Left colon (tissue), 2 donors: ENCODE measurements at regions not wholly inside any gene's neighbourhood (a gene's known extent, or its start where the extent isn't known, plus 50 kb on each side); places are given as distances from the start of the nearest gene placed in this dataset.
"Not testable (repeated sequence)": the region's sequence is repeated elsewhere in the genome, so short reads cannot be mapped to it uniquely, and the experiment has no call there.

Source experiments
- ATAC-seq: fragments of 200-7000 bp; cut with Tn5 transposase; one replicate; pipeline ENCODE4 v1.9.1; 2020; ENCODE audit warnings: mild to moderate bottlenecking, moderate library complexity
- DNase-seq, 2 donors: peaks; one replicate each; pipeline ENCODE4 v3.0.0-alpha.2; 2020
- intact Hi-C, 2 donors: fragments of 100-400 bp; cut with DNase I in 1 of 2; cut with micrococcal nuclease in 1 of 2; formaldehyde crosslinking; loops; one replicate each; pipeline versions ENCODE4 v1.11.2 to v1.14.0; 2022; cut with DNase I, micrococcal nuclease
- donor health status: DM: no; HTN: no; CAD: no.
- donor health status: DM: yes; HTN: yes; CAD: no.

DNA sequence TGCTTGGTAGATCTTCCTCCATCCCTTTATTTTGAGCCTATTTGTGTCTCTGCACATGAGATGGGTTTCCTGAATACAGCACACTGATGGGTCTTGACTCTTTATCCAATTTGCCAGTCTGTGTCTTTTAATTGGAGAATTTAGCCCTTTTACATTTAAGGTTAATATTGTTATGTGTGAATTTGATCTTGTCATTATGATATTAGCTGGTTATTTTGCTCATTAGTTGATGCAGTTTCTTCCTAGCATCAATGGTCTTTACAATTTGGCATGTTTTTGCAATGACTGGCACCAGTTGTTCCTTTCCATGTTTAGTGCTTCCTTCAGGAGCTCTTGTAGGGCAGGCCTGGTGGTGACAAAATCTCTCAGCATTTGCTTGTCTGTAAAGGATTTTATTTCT lies 72.4 kb downstream of the HNRNPD start:
- ATAC-seq, intact Hi-C loops, DNase-seq: not testable (repeated sequence)

DNA sequence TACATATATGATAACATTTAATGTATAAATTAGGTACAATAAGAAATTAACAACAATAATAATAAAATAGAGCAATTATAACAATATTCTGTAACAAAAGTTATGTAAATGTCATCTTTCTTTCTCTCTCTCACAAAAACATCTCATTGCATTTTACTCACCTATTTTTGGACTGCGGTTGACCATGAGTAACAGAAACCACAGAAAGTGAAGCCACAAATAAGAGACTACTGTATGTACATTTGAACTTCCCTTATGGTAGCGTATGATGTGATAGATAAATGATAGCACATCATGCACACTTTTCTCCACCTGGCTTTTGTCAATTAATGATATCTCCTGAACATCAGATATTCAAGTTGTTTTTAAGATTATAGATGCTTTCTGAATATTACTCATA lies 80.5 kb downstream of the HNRNPD start:
- DNase-seq (no peak), ATAC-seq (no peak)
- intact Hi-C loops: no loop called here

DNA sequence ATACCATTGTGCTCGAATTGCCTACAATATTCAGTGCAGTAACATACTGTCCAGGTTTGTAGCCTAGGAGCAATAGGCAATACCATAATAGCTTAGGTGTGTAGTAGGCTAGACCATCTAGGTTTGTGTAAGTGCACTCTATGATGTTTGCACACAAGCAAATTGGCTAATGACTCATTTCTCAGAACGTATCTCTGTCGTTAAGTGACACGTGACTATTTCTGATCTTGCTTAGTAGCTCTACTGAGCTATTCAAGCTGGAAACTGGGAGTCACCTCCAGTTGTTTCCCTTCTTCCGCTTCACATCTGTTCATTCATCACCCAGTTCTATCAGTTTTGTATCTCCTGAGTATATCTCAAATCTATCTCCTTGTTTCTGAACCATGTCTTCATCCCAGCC lies 86.1 kb downstream of the HNRNPD start:
- intact Hi-C loops: loop anchor here in 1 of 2 donors (10.0 kb wide), 1 partner anchor 77 kb away; no protein-coding TSS in a partner anchor
- no peak for ATAC-seq
- no peak for DNase-seq

DNA sequence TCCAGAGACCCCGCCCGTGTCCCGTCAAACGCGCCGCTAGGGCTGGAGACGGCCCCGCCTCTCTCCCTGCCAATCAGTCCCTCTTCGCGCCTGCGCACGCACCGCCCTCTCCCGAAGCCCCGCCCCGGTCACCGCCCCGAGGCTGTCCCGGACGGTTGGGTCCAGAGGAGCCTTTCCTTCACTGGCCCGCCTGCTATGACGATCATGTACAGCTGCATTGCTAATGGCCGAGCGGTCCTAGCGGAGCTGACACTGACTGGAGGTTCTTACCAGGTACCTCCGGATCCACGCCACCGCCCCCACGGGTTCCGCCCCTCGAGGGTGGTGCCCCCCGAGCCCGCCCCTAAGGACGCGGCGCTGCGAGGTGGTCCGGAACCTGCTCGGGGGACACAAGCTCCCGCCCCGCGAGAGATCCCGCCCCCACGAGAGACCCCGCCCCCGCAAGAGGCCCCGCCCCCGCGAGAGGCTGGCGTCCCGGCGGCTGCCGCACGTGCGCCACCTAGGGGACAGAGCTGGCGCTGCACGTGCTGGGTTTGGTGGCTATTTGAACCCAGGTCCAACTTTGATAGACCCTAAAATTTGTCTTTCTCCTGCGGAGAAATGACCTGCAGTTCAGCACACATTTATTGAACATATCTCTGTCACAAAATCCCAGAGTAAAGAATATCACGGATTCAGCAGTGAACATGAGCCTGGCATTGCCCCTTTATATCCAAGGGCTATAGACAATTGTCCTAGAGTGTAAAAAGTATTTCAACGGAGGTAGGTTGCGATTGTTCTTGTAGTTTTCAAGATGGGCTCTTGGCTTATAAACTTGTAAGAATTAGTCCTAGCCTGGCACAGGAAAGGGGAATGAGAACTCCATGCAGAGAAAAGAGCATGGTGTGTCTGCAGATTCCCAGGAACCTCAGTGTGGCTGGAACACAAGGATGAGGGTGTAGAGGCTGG lies 88.7 kb downstream of the HNRNPD start:
- DNase-seq: peak; percentile 98 to 100
- intact Hi-C loops: loop anchor here in 1 of 2 donors (10.0 kb wide), 1 partner anchor 80 kb away; no protein-coding TSS in a partner anchor
- peak; percentile 98 for ATAC-seq

DNA sequence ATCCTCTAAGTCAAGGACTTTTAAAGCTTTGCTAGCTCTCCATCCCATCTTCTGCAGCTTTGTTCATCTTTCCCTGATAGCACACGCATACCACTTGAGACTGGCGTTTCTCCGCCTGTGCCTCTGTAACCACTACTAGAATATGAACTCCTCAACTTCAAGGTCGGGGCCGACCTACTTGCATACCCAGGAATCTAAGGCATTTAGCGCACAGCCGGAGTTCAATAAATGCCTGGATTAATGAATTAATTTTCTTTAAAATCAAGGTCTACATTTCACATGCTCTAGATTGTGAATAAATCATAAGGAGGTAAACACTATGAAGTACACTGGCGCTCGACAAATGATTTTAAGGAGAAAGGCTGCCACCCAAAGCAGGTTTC lies 89.3 kb downstream of the HNRNPD start:
- DNase-seq: no peak
- intact Hi-C loops: loop anchor here in 1 of 2 donors (10.0 kb wide), 1 partner anchor 80 kb away; no protein-coding TSS in a partner anchor
- ATAC-seq: no peak

DNA sequence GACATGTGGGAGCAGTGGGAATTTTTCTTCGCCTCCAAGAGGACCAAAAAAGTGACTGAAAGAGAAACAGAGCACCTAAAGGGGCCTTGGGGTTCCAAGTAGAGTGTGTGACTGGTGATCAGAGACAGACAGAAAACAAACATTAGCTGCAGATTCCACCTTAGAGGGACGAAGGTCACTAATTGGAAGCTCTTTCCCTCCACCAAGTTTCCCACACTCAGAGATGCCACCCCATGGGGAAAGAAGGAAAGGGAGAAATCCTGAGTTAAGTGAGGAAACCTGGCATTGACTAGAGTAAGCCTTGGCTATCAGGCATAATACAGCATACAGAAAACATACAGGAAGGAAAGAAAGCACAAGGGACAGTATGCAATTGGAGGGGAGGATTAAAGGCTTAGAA lies 90.9 kb downstream of the HNRNPD start:
- no peak for DNase-seq
- intact Hi-C loops: loop anchor here in 1 of 2 donors (10.0 kb wide), 1 partner anchor 82 kb away; no protein-coding TSS in a partner anchor
- ATAC-seq: no peak

DNA sequence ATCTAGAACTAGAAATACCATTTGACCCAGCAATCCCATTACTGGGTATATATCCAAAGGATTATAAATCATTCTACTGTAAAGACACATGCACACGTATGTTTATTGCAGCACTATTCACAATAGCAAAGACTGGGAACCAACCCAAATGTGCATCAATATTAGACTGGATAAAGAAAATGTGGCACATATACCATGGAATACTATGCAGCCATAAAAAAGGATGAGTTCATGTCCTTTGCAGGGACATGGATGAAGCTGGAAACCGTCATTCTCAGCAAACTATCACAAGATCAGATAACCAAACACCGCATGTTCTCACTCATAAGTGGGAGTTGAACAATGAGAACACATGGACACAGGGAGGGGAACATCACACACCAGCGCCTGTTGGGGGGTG lies 94.2 kb downstream of the HNRNPD start:
- intact Hi-C loops, ATAC-seq, DNase-seq: not testable (repeated sequence)

DNA sequence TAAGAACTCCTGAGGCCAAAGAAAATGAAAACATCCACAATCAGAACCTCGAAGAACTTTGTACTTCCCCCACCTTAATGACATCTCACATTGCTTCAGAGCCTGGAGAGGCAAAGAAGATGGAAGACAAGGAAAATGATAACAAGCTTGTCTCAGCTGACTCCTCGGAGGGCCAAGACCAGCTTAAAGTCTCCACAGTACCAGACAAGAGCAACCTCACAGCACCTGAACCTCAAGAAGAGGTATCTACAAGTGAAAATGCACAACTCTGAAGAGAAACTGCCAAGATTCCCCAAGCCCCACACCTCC lies 97.5 kb downstream of the HNRNPD start:
- ATAC-seq: no peak
- no peak for DNase-seq
- intact Hi-C loops: no loop called here

DNA sequence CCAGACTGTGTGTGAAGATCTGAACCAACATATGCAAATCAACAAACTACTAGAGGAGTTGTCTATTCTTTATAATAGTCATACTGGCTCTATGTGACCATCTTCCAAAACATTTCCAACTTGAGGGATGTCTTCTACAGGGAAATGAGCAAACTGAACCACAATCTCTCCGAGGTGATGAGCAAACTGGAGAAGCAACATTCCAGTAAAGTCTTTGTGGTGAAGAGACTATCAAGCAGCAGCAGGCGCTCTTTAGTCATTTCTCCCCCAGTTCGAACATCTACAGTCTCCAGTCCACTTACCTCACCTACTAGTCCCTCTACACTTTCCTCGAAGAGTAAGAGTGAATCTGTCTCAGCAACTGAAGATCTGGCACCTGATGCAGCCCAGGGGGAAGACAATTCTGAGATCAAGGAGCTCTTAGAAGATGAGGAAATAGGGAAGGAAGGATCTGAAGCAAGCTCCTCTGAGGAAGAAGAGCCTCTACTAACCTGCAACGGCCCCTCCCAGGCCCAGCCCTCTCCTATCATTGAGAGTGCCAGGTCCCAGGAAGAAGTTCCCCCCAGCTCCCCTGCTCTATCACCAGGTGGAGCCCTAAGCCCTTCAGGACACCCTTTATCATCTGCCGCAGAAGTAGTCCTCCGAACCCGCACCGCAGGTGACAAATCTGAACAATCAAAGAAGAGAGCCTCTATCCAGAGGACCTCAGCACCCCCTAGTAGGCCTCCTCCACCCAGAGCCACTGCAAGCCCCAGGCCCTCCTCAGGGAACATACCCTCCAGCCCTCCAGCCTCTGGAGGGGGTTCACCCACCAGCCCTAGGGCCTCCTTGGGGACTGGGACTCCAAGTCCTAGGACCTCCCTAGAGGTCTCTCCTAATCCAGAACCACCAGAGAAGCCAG lies 98.1 kb downstream of the HNRNPD start:
- DNase-seq: no peak
- ATAC-seq: no peak
- intact Hi-C loops: no loop called here

DNA sequence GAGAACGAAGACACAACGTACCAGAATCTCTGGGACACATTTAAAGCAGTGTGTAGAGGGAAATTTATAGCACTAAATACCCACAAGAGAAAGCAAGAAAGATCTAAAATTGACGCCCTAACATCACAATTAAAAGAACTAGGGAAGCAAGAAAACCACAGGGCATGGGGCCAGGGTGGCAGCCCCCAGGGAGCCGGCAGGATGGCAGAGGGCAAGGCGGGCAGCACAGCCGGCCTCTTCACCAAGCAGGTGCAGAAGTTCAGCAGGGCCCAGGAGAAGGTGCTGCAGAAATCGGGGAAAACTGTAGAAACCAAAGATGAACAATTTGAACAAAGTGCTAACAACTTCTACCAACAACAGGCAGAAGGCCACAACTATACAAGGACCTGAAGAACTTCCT lies 99.1 kb downstream of the HNRNPD start:
- intact Hi-C loops, DNase-seq, ATAC-seq: not testable (repeated sequence)

DNA sequence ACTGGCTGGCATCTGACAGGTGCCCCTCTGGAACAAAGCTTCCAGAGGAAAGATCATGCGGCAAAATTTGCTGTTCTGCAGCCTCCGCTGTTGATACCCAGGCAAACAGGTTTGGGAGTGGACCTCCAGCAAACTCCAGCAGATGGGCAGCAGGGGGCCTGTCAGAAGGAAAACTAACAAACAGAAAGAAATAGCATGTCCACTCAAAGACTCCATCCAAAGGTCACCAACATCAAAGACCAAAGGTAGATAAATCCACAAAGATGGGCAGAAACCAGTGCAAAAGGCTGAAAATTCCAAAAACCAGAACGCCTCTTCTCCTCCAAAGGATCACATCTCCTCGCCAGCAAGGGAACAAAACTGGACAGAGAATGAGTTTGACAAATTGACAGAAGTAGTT lies 101.3 kb downstream of the HNRNPD start:
- ATAC-seq, intact Hi-C loops, DNase-seq: not testable (repeated sequence)

DNA sequence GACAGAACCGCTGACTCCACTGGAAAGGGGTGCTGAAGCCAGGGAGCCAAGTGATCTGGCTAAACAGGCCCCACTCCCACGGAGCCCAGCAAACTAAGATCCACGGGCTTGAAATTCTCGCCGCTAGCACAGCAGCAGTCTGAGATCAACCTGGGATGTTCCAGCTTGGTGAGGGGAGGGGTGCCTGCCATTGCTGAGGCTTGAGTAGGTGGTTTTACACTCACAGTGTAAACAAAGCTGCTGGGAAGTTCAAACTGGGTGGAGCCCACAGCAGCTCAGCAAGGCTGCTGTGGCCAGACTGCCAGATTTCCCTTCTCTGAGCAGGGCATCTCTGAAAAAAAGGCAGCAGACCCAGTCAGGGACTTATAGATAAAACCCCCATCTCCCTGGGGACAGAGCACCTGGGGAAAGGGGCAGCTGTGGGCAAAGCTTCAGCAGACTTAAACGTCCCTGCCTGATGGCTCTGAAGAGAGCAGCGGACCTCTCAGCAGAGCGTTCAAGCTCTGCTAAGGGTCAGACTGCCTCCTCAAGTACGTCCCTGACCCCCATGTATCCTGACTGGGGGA lies 101.8 kb downstream of the HNRNPD start:
- peak; percentile 18 for ATAC-seq
- intact Hi-C loops, DNase-seq: not testable (repeated sequence)

DNA sequence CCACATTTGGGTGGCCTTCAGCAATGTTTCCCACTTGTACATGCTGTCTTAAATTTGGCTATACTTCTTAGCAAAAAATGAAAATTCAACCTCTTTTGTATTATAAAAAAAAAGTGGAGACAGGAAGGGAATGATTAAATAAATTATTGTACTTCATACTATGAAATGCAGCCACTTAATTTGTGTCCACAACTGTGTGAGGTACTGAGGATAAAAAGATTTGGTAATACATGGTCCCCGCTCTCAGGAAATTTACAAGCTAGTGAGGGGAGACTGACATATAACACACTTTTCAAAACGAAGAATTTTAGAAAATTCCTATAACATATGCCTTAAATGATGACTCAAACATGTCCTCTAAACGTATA lies 105.0 kb downstream of the HNRNPD start:
- intact Hi-C loops: loop anchor here in 1 of 2 donors (5.0 kb wide), 1 partner anchor 862 kb away; no protein-coding TSS in a partner anchor
- ATAC-seq: no peak
- DNase-seq: no peak

DNA sequence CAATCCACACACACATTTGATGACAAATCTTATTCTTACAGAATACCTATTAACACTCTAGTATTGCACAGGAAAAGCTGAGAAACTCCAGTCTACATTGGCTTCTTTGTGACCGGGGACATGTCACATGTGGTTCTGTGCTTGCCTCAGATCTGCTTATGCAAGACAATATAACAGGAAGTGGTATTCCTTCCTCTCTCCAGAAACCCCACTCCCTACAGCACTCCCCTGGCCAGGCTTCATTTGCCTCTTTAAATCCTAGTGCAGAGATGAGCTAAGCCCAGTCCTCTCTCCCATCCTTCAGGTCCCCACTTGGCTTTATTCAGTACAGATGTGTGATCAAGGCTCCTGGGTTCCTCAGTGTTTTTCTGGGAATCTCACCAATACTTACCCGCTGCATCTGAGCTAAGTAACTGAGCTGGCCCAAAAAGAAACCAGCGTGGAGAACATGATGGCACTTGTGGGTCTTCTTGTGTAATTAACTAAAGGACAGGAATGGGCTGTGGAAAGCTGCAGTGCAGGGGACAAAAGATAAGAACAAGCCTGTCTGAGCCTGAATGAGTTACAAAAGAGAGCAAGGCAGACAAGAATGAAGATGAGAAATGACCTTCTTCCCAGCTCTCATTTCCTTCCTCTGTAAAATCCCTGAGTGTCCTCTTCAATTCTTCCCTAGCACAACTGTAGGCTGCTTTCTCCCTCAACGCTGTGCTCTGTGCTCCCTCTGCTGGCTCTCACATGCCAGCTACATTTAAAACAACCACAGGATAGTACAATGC lies 105.6 kb downstream of the HNRNPD start:
- intact Hi-C loops: loop anchor here in 1 of 2 donors (5.0 kb wide), 1 partner anchor 861 kb away; no protein-coding TSS in a partner anchor
- peak in 1 of 2 donors; percentile 37 for DNase-seq
- peak; percentile 83 for ATAC-seq

DNA sequence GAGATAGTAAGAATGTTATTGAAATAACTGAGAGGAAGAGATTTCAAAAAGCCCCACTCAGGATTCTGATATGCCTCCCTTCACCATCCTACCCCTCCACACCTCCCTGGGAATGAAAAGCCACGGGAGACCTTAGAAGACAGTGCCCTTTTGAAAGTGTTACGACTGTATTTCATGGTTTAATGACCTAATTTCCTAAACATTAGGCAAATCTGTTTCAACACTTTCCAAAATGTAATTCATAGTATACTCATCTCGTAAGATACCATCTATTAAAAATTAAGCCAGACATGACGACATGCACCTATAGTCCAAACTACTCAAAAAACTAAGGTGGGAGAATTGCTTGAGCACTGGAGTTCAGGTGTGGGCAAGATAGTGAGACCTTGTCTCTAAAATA lies 106.3 kb downstream of the HNRNPD start:
- ATAC-seq (no peak), DNase-seq (no peak)
- intact Hi-C loops: loop anchor here in 1 of 2 donors (5.0 kb wide), 1 partner anchor 860 kb away; no protein-coding TSS in a partner anchor

DNA sequence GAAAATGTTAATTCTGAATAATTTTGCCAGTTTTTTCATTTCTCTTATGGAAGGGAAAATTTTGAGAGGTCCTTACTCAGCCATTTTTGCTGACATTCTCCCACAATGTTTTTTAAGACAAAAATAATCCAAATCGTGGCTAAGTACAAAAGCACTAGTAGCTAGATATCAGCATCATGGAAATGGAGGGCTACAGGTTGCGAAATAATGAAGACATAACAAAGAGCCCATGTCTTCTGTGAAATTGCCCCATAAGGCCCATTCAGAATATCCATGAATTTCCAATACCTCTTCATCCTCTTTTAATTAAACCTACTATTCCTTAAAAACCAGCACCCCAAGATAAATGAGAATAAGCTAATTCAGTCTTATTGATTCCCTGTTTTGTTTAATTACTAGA lies 107.4 kb downstream of the HNRNPD start:
- no peak for DNase-seq
- intact Hi-C loops: loop anchor here in 1 of 2 donors (5.0 kb wide), 1 partner anchor 859 kb away; no protein-coding TSS in a partner anchor
- no peak for ATAC-seq

DNA sequence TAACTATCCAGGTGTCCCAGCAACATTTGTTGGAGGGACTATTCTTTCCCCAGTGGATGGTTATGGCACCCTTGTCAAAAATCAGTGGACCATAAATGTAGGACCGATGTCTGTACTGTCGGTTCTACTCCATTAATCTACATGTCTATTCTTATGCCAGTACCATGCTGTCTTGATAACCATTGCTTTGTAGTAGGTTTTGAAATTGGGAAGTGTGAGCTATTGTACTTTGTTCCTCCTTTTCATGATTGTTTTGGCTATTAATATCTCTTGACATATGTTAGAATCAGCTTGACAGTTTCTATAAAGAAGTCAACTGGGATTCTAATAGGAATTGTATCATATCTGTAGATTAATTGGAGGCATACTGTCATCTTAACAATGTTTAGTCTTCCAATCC lies 112.7 kb downstream of the HNRNPD start:
- ATAC-seq: no peak
- intact Hi-C loops: no loop called here
- no peak for DNase-seq

DNA sequence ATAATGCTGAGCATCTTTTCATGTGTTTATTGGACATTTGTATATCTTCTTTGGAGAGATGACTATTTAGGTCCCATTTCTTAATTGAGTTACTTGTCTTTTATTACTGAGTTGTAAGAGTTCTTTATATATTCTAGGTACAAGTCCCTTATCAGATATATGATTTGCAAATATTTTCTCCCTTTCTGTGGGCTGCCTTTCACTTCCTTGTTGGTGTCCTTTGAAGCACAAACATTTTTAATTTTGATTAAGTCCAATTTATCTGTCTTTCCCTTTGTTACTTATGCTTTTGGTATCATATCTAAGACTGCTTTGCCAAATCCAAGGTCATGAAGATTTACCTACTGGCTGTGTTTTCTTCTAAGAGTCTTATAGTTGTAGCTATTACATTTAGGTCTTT lies 113.2 kb downstream of the HNRNPD start:
- intact Hi-C loops: no loop called here
- DNase-seq: no peak
- ATAC-seq: no peak
